ENCODE measurements at regions not wholly inside any gene's neighbourhood (a gene's known extent, or its start where the extent isn't known, plus 50 kb on each side); places are given as distances from the start of the nearest gene placed in this dataset.

DNA sequence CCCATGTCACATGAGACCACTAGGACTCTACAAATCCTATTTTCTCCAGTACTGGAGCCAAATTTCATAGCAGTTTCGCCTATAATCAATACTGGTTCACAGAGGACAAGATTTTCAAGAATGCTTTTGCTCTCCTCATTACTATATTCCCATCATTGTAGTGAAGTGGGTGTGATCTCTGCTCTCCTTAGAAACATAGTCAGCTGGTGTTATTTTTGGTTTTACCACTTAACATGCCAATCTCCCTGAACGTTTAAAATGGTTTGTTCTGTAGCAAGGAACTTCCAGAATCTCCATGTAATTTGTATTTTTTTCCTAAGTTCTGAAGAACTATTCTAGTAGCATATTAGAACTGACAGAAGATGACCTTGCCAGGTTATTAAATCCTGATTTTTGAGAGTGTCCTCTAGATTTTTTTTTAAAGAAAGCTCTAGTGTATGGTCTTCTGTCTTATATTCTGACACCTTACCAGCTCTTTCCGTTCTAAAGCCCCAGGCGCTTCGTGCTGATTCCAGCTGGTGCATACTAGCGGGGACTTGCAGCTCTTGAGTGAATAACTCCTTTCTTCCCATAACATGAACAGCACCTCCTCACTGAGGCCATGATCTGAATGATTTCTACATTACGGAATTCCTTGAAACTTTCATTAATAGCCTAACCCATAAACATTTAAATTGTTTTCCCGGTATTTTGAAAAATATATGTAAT is 1372.9 kb downstream of the TECRL start:
- DNase-seq (ENCODE audit: low spot score): no peak

GRCh38 chr4:63029380-63029779 is 1379.9 kb downstream of the TECRL start:
- no peak for DNase-seq (ENCODE audit: low spot score)

GRCh38 chr4:63020661-63021060 is 1388.6 kb downstream of the TECRL start:
- no peak for DNase-seq (ENCODE audit: low spot score)

GRCh38 chr4:63017300-63017699 is 1392.0 kb downstream of the TECRL start:
- DNase-seq (ENCODE audit: low spot score): no peak

DNA sequence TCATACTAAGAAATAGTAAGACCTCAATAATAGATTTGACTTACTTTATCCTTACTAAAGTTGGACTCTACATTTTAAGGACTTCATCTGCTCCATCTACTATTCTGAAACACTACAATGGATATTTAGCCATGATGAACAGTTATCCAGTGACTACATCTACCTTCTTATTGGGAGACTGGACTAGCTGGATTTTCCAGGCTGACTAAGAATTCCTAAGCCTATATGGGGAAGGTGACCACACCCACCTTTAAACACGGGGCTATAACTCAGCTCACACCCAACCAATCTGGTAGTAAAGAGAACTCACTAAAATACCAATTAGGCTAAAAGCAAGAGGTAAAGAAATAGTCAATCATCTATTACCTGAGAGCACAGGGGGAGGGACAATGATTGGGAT is 1438.4 kb downstream of the TECRL start:
- no peak for DNase-seq (ENCODE audit: low spot score)

DNA sequence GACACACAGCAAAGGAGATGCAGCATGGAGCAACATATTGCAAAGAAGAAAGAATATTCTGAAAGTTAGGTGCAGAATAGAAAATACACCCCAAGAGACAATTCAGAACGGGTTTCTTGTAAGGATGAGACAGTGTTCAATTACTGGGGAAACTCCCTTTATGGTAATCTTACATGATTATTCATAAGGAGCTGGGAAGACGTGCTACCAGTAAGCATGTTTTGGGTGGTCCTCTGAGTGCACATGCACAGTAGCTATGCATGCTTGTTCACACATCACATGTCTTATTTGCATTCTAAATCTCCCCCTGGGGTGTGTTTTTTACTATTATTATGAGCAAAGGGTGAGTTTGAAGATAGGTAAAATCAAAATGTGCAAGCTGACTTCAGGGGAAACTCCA is 1448.8 kb downstream of the TECRL start:
- DNase-seq (ENCODE audit: low spot score): no peak

DNA sequence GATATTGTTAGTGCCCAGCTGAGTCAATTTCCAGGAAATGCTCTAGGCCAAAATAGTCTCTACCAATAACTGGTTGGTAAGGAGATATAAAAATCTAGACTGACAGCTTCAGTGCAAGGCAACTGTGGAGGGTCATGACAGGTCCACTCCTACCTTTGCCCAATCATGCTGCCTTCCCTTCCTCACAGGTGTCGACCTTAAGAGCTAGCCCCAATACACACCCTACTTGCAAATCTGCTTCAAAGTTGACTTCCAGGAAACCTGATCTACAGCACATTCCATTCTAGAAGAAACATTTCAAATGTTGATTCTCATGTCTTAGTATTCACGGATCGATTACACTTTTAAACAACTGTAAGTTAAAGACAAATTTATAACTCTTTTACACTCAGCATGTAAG is 1455.5 kb downstream of the TECRL start:
- no peak for DNase-seq (ENCODE audit: low spot score)

GRCh38 chr4:62952366-62952765 is 1456.9 kb downstream of the TECRL start:
- no peak for DNase-seq (ENCODE audit: low spot score)

DNA sequence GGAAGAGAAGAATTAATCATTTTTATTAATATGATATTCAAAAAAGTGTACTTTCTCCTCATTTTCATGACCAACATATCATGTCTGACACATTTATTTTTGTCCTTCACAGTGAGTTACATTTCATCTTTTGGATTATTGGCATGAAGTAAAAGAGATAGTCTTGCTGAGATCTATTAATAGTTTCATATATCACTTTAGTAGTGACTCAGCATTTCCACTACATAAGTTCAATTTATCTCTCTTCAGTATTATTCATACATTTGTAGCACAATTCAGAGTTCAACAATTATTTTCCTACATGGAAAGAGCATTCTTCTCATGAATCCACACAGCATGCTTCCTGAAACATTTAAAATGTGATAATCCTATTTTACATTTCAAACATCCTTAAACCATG is 1461.1 kb downstream of the TECRL start:
- no peak for DNase-seq (ENCODE audit: low spot score)

DNA sequence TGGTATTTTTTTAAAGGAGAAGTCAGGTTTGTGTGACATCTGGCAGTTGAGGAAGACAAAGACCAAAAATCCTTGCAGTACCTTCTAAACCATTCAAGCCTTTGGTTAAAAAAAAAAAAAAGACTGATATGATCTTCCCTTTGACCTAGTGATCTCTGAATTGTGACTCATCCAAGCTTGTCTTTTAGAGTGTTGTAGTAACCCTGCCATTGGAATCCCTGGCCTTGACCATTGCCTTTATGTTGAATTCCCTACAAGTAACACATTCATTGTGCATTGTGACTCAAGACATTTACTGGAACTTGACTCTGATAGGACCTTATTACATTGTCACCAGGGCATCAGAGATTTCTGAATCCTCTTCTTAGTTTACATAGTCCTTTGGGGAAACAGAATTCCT is 1469.0 kb downstream of the TECRL start:
- no peak for DNase-seq (ENCODE audit: low spot score)

DNA sequence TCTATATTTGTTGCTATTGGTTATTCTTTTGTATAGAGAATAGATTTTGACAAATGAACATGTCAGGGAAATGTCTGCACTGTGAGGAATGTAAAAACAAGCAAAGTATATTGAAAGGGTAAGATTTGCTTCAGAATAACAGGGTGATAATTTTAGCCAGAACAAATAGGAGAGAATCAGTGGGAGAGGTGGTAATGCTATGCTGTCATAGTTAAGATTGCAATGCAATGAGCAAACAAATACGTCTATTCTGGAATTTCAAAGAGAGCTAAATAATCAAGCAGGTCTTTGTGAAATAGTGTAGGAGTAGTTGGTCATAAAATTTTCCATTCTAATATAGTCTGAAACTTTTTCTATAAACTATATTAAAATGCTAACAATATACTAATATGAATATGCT is 1478.4 kb downstream of the TECRL start:
- no peak for DNase-seq (ENCODE audit: low spot score)

DNA sequence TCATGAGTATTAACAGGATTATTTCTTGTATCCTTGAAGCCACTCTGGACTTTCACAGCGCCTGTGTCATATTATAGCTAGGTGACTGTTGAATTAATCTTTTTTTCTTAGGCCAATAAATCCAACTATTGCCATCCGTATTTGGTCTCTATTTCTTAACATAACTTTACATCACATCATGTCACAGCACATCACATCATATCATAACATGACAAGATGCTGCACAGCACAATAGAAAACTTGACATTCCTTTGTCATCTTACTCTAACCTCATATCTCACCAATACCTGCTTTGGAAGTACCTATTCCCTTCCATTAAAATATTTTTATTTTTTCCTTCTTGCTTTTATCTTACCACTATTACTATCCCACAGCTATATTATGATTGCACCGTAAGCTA is 1480.8 kb downstream of the TECRL start:
- no peak for DNase-seq (ENCODE audit: low spot score)

DNA sequence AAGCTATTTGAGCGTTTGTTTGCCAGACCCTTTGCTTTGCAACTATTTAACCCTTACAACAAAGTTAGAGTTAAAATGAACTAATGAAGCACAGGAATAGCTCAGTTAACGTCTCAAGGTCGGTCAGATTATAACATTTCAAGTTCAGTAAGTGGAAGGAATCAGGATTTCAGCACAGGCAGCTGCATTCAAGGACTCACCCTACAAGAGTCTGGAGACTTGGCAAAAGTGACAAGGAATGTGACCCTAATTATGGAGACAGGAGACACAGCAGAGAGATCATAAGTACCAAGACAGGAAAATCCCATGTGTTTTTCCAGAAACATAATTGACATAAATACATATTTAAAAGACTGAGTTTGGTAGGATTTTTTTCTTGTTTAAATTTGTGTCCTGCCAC is 1481.7 kb downstream of the TECRL start:
- no peak for DNase-seq (ENCODE audit: low spot score)

DNA sequence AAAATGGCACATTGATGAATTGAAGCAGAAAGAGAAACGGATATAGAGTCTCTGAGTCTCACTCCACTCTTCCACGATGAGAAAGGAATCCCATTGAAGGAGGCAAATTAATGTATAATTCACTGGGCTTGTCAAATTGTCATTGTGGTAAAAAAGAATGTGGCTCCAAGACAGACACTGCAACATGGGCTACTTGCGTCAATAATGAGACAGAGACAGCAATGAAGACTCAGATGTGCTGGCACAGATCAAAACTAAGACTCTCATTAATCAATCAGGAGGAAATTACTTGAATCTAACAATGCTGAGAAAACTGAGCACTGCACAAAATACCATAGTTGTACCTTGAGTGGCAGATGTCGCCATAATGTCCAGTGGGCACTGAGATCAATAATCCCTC is 1485.5 kb downstream of the TECRL start:
- no peak for DNase-seq (ENCODE audit: low spot score)

DNA sequence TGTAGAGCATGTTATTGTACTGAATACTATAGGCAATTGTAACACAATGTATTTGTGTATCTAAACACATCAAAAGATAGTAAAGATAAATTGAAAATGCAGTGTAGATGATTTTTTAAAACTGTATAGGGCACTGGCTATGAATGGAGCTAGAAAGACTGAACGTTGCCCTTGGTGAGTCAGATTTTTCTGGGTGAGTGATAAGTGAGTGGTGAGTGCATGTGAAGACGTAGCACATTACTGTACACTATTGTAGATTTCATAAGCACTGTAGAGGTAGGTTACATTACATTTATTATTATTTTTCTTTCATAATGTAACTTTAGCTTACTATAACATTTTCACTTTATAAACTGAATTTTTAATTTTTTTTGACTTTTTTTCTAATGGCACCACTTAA is 1491.6 kb downstream of the TECRL start:
- no peak for DNase-seq (ENCODE audit: low spot score)

DNA sequence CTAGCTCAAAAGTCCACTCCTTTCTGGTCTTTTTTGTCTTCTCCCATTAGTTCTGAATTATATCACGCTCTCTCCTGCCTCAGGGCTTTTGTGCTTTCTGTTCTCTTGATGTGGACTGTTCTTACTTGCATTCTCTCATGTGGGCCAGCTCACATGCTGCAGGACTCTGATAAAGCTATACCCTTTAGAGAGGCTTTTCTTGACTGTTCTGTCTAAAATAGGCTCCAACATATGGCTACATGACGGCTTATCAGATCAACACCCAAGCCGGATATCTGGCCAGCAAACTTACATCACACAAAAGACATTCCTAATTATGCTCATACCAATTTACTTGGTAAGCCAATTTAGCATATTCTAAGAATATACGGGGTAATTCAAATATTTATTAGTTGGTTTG is 1494.5 kb downstream of the TECRL start:
- no peak for DNase-seq (ENCODE audit: low spot score)

DNA sequence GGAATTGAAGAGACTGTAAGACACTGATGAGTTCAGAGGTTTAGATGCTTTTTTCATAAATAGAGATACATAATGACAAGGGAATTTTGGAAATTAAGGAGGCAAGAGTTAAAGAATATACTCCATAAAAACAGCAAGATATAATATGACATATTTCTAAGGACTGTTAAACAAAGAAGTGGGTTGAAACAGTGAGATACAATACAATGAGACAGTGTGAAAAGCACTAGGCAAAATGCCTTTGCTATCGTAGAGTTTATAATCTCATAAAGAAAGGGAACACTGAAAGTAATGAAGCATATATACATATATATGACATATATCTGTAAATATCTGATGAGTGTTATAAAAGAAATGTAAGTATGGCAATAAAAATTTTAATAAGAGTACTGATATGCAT is 1496.2 kb downstream of the TECRL start:
- no peak for DNase-seq (ENCODE audit: low spot score)

DNA sequence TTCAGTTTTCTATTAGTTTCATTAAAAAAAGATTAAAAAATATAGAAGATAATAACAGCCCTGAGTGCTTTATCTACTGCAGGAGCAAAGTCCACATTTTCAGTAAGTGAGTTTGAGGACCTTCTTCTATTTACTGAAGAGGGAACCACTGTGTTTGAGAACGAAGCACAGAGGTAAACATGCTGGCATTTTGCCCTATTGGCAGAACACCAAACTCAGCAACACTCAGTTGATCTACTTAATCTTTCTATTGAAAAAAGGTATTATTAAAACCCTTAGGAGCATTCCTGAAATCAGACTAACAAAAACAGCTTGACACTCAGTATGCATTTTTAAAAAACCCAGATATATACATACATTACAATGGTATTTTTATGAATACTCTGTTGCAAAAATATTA is 1496.7 kb downstream of the TECRL start:
- DNase-seq (ENCODE audit: low spot score): no peak

GRCh38 chr4:62909238-62909637 is 1500.0 kb downstream of the TECRL start:
- DNase-seq (ENCODE audit: low spot score): no peak

- no peak for DNase-seq (ENCODE audit: low spot score)
These were observed 1508.1 kb downstream of the TECRL start for GRCh38 chr4:62901101-62901500.

DNA sequence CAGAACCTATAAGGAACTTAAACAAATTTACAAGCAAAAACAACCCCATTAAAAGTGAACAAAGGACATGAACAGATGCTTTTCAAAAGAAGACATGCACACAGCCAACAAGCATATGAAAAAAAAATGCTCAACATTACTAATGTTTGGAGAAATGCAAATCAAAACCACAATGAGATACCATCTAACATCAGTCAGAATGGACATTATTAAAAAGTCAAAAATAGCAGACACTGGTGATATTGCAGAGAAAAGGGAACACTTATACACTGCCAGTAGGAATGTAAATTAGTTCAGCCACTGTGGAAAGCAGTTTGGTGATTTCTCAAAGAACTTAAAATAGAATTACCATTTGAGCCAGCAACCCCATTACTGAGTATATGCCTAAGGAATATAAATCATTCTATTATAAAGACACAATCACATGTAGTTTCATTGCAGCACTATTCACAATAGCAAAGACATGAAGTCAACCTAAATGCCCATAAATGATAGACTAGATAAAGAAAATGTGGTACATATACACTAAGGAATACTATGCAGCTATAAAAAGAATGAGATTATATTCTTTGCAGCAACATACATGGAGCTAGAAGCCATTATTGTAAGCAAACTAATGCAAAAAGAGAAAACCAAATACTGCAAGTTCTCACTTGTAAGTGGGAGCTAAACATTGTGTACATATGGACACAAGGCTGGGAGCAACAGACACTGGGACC is 1509.4 kb downstream of the TECRL start:
- DNase-seq (ENCODE audit: low spot score): no peak

DNA sequence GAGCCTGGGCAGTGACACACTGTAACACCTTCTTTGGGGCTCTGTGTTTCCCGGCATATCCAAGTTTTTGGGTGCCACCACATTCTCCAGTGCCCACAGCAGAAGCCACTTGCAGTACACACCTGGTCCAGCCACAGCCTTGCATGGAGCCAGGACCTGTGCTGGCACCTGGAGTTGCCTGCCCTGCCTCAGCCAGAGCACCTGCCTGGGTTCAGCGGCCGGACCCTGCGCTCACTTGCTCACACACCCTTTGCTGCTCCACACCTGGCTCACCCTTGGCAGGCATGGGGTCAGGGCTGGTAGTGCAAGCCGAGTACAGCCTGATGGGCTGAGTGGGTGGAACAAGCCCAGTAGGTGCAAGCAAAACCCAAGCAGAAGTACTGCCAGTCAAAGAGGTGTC is 1511.1 kb downstream of the TECRL start:
- DNase-seq (ENCODE audit: low spot score): no peak

- DNase-seq (ENCODE audit: low spot score): no peak
These were observed 1512.5 kb downstream of the TECRL start for GRCh38 chr4:62896721-62897120.

DNA sequence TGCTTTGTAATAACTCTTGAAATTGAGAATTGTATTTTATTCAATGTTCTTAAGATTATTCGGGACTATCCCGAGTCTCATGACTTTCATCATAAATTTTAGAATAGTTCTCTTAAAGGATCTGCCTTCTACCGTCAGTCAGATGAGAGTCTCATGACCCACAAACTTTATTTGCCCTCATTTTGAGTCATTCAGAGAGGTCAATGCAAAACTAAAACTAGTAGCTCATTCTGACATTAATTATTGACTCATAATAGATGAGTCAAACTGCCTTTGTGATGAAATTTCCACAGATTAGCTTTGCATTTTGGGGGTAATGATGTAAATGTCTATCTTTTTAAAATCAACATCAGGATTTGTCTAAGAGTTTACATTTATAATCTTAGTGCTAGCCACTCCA is 1527.3 kb downstream of the TECRL start:
- DNase-seq (ENCODE audit: low spot score): no peak

All from HuH-7 (cell line).